Smooth muscle cell (in vitro differentiated cells): ENCODE measurements at regions not wholly inside any gene's neighbourhood (a gene's known extent, or its start where the extent isn't known, plus 50 kb on each side); places are given as distances from the start of the nearest gene placed in this dataset.

Experiments used
- DNase-seq: peaks from one replicate; lab custom pipeline; 2025; ENCODE audit not compliant: unreplicated experiment; lab: John Stamatoyannopoulos, UW
- H2AFZ ChIP-seq: fragments of 200-600 bp; sonication (generic); 2 replicates; pipeline ENCODE4 v1.6.0; 2016; ENCODE audit warnings: antibody characterized with exemption, low read depth, mild to moderate bottlenecking
- H3F3A ChIP-seq: fragments of 200-600 bp; sonication (generic); 2 replicates; pipeline ENCODE4 v1.6.0; 2017; ENCODE audit warnings: antibody characterized with exemption, low read depth
- H3K27ac ChIP-seq: fragments of 200-600 bp; sonication (generic); 2 replicates; pipeline ENCODE4 v1.5.1; 2016; ENCODE audit warnings: low read depth, mild to moderate bottlenecking
- H3K27me3 ChIP-seq: fragments of 200-600 bp; sonication (generic); 2 replicates; pipeline ENCODE4 v1.6.1; 2016; ENCODE audit warnings: low read depth, mild to moderate bottlenecking
- H3K36me3 ChIP-seq: fragments of 200-600 bp; sonication (generic); 2 replicates; pipeline ENCODE4 v1.5.1; 2016; ENCODE audit warnings: low read depth
- H3K4me1 ChIP-seq: fragments of 200-600 bp; sonication (generic); 2 replicates; pipeline ENCODE4 v1.5.1; 2016; ENCODE audit warnings: low read depth
- H3K4me2 ChIP-seq: fragments of 200-600 bp; sonication (generic); 2 replicates; pipeline ENCODE4 v1.6.0; 2016; ENCODE audit warnings: mild to moderate bottlenecking
- H3K4me3 ChIP-seq: fragments of 200-600 bp; sonication (generic); 2 replicates; pipeline ENCODE4 v1.5.1; 2016; ENCODE audit warnings: mild to moderate bottlenecking
- H3K79me2 ChIP-seq: fragments of 200-600 bp; sonication (generic); 2 replicates; pipeline ENCODE4 v1.6.0; 2016; ENCODE audit warnings: low read depth, mild to moderate bottlenecking
- H3K9ac ChIP-seq: fragments of 200-600 bp; sonication (generic); 2 replicates; pipeline ENCODE4 v1.6.0; 2016; ENCODE audit warnings: low read depth
- H3K9me3 ChIP-seq: fragments of 200-600 bp; sonication (generic); replicated peaks from 2 replicates; pipeline ENCODE4 v1.5.1; 2016; ENCODE audit warnings: low read depth
- H4K20me1 ChIP-seq: fragments of 200-600 bp; sonication (generic); 2 replicates; pipeline ENCODE4 v1.6.0; 2016; ENCODE audit warnings: low read depth
- WGBS: methylation state at CpG from one replicate; pipeline ENCODE4 v1.1.7; 2016; ENCODE audit warnings: low lambda C conversion rate; 5-methylcytosine and 5-hydroxymethylcytosine counted together
- TF ChIP-seq, protein P1 (sequence below): fragments of 200-600 bp; sonication (generic); IDR thresholded peaks from 2 replicates; pipeline ENCODE4 v1.5.1; 2017; ENCODE audit warnings: borderline replicate concordance, mild to moderate bottlenecking, antibody characterized with exemption; ENCODE audit not compliant: insufficient read depth, poor library complexity, severe bottlenecking

DNA sequence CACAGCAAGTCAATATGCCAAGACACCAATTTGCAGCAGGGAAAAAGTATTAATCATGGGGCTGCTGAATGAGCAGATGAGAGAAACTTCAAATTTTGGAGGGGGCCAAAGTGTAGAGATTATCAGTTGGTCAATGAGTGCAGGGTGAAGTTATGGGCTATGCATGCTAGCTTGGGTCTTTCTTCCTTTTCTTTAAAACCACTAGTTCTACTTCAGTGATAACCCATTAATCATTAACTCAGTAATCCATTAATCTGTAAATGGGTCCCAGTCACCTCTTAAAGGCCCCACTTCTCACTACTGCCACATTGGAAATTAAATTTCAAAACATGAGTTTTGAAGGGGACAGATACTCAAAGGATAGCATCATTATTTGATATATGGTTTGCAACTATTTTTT is 688.6 kb upstream of the ADGRL4 start:
- Histone ChIP-seq H3K27ac (no peak overlapping the region), H2AFZ (no peak overlapping the region), H3K9ac (no peak overlapping the region), H3K4me2 (no peak overlapping the region), H3F3A (no peaks in the 10 kb centered on the region), H3K36me3 (no peaks in the 10 kb centered on the region), H3K27me3 (no peaks in the 10 kb centered on the region), H3K4me3 (no peak overlapping the region), H4K20me1 (no peaks in the 10 kb centered on the region), H3K9me3 (no peaks in the 10 kb centered on the region), H3K4me1 (no peaks in the 10 kb centered on the region), H3K79me2 (no peaks in the 10 kb centered on the region)
- TF ChIP-seq, protein P1, sequence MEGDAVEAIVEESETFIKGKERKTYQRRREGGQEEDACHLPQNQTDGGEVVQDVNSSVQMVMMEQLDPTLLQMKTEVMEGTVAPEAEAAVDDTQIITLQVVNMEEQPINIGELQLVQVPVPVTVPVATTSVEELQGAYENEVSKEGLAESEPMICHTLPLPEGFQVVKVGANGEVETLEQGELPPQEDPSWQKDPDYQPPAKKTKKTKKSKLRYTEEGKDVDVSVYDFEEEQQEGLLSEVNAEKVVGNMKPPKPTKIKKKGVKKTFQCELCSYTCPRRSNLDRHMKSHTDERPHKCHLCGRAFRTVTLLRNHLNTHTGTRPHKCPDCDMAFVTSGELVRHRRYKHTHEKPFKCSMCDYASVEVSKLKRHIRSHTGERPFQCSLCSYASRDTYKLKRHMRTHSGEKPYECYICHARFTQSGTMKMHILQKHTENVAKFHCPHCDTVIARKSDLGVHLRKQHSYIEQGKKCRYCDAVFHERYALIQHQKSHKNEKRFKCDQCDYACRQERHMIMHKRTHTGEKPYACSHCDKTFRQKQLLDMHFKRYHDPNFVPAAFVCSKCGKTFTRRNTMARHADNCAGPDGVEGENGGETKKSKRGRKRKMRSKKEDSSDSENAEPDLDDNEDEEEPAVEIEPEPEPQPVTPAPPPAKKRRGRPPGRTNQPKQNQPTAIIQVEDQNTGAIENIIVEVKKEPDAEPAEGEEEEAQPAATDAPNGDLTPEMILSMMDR, result no peak
- DNase-seq, result no peak

DNA sequence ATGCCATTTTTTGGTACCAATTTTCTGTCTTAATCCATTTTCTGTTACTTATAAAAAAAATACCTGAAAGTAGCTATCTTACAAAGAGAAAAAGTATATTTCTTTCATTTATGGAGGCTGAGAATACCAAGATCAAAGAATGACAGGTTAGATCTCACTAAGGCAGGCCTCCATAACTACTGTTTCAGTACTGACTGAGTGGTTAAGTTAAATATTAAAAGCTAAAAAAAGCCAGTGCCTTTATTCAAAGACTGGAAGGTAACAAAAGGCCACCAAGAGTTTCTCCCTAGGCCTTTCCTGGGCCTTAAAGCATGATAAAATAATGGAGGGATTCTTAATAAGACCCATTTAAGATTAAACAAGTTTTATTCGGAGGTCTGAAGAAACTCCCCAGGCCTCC is 687.7 kb upstream of the ADGRL4 start:
- no peak for DNase-seq
- H3K4me2 ChIP-seq, result no peak overlapping the region
- no peaks in the 10 kb centered on the region for H4K20me1 ChIP-seq
- no peaks in the 10 kb centered on the region for H3K36me3 ChIP-seq
- no peaks in the 10 kb centered on the region for H3K27me3 ChIP-seq
- no peaks in the 10 kb centered on the region for H3K4me1 ChIP-seq
- no peaks in the 10 kb centered on the region for H3K79me2 ChIP-seq
- H3K27ac ChIP-seq, result no peak overlapping the region
- H3K4me3 ChIP-seq, result no peak overlapping the region
- H3K9me3 ChIP-seq, result no peaks in the 10 kb centered on the region
- no peak overlapping the region for H2AFZ ChIP-seq
- TF ChIP-seq, protein P1, result no peak
- WGBS, result 46% methylated on average over 1 of the region's 1 CpG
- no peak overlapping the region for H3K9ac ChIP-seq
- H3F3A ChIP-seq, result no peaks in the 10 kb centered on the region

DNA sequence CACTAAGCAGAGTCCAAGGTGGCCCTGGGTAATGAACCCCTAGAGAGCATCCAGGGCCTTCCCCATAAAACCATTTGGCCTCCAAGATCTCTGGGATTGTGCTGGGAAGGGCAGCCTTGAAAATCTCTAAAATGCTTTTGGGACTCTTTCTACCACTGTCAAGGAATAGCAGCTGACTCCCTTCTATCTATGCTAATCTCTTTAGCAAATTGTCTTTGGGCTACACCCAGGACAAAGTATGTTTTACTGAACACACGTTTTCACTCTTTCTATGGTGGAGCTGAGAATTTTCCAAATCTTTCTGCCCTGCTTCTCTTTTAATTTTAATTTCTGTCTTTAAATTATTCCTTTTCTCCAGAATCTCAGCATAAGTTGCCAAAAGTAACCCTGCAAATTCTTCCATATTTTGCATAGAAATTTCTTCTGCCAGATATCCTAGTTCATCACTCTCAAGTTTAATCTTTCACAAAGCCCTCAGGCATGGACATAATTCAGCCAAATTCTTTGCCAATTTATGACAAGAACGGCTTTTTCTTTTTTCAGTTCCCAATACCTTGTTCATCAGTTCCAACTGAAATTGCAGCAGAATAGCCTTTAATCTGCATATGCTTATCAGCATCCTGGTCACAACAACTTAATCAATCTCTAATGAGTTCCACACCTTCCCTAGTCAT is 687.0 kb upstream of the ADGRL4 start:
- WGBS, result 75% methylated on average over 2 of the region's 2 CpGs
- Histone ChIP-seq H3K36me3 (no peaks in the 10 kb centered on the region), H3K4me3 (no peak overlapping the region), H3K9me3 (no peaks in the 10 kb centered on the region), H2AFZ (no peak overlapping the region), H4K20me1 (no peaks in the 10 kb centered on the region), H3K79me2 (no peaks in the 10 kb centered on the region), H3K4me2 (no peak overlapping the region), H3K27me3 (no peaks in the 10 kb centered on the region), H3K9ac (no peak overlapping the region), H3K27ac (no peak overlapping the region), H3F3A (no peaks in the 10 kb centered on the region), H3K4me1 (no peaks in the 10 kb centered on the region)
- DNase-seq, result no peak
- TF ChIP-seq, protein P1, result no peak

DNA sequence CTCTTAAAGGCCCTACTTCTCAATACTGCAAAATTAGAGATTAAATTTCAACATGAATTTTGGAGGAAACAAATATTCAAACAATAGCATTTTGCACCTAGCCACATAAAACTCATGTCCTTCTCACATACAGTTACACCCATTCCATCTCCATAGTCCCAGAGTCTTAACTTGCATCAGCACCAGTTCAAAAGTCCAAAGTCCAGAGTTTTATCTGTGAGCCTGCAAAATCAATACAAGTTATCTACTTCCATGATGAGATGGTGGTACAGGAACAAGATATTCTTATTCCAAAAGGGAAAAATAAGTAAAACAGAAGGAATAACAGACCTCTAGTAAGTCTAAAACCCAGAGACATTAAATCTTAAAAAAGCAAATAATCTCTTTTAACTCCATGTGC is 686.0 kb upstream of the ADGRL4 start:
- H3K36me3 ChIP-seq, result no peaks in the 10 kb centered on the region
- no peak overlapping the region for H3K27ac ChIP-seq
- H2AFZ ChIP-seq, result no peak overlapping the region
- H3K27me3 ChIP-seq, result no peaks in the 10 kb centered on the region
- DNase-seq, result no peak
- H3K4me3 ChIP-seq, result no peak overlapping the region
- H3K4me2 ChIP-seq, result no peak overlapping the region
- TF ChIP-seq, protein P1, result no peak
- H3K4me1 ChIP-seq, result no peaks in the 10 kb centered on the region
- H3K9me3 ChIP-seq, result no peaks in the 10 kb centered on the region
- no peak overlapping the region for H3K9ac ChIP-seq
- no peaks in the 10 kb centered on the region for H4K20me1 ChIP-seq
- H3K79me2 ChIP-seq, result no peaks in the 10 kb centered on the region
- H3F3A ChIP-seq, result no peaks in the 10 kb centered on the region
